ENCODE measurements at regions not wholly inside any gene's neighbourhood (a gene's known extent, or its start where the extent isn't known, plus 50 kb on each side); places are given as distances from the start of the nearest gene placed in this dataset.

DNA sequence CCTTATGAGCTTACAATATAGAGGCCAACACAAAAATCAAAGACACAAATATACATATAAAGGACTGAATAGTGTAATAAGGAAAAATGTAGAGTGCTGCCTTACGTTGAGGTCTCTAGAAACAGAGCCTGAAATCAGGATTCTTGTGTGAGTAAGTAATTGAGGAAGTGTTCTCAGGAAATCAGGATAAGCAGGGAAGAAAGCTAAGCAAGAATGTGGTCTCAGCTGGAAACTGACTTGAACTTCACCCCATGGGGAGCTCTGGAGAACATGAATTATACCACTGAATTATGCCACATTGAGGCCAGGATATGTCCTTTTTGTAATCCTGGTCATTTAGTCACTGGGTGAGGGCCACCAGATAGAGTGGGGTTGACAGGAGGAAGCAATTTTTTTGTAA, 191.9 kb downstream of the ETV1 start:
- H3K4me2 ChIP-seq (ENCODE audit: insufficient read depth, low read length): no peak overlapping the region
- no peaks in the 10 kb centered on the region for H3K27me3 ChIP-seq (ENCODE audit: insufficient read depth, low read length)
- no peaks in the 10 kb centered on the region for H3K36me3 ChIP-seq (ENCODE audit: insufficient read depth, low read length)
- peak; percentile 5 for DNase-seq (ENCODE audit: insufficient read length, low spot score, missing footprints)
- H3K79me2 ChIP-seq (ENCODE audit: insufficient read depth, low read length): no peaks in the 10 kb centered on the region
- H4K20me1 ChIP-seq (ENCODE audit: insufficient read depth, low read length): no peaks in the 10 kb centered on the region
- H3K4me1 ChIP-seq (ENCODE audit: insufficient read depth, low read length): peaks cover 18% of the 10 kb centered on the region
- H2AFZ ChIP-seq (ENCODE audit: low read length): no peak overlapping the region
- H3K4me3 ChIP-seq (ENCODE audit: insufficient read depth, low read length): no peak overlapping the region
- H3K27ac ChIP-seq (ENCODE audit: low read depth, low read length): no peak overlapping the region
- TF ChIP-seq CTCF (IDR thresholded peaks at IDR 0.05; ENCODE audit: extremely low read depth, low read depth, low read length): no peak
- H3K9me3 ChIP-seq (ENCODE audit: low read depth, low read length): no peaks in the 10 kb centered on the region

- peak overlapping the region; percentile 15 for H3K4me2 ChIP-seq (ENCODE audit: insufficient read depth, low read length)
- peak overlapping the region; percentile 31 for H2AFZ ChIP-seq (ENCODE audit: low read length)
- no peak for TF ChIP-seq CTCF (IDR thresholded peaks at IDR 0.05; ENCODE audit: extremely low read depth, low read depth, low read length)
- no peak for DNase-seq (ENCODE audit: insufficient read length, low spot score, missing footprints)
- no peaks in the 10 kb centered on the region for H3K79me2 ChIP-seq (ENCODE audit: insufficient read depth, low read length)
- H4K20me1 ChIP-seq (ENCODE audit: insufficient read depth, low read length): no peaks in the 10 kb centered on the region
- H3K27me3 ChIP-seq (ENCODE audit: insufficient read depth, low read length): no peaks in the 10 kb centered on the region
- H3K9me3 ChIP-seq (ENCODE audit: low read depth, low read length): no peaks in the 10 kb centered on the region
- H3K36me3 ChIP-seq (ENCODE audit: insufficient read depth, low read length): no peaks in the 10 kb centered on the region
- H3K4me1 ChIP-seq (ENCODE audit: insufficient read depth, low read length): peaks cover 12% of the 10 kb centered on the region
- H3K4me3 ChIP-seq (ENCODE audit: insufficient read depth, low read length): no peak overlapping the region
- H3K27ac ChIP-seq (ENCODE audit: low read depth, low read length): peak overlapping the region; percentile 85
Observed at GRCh38 chr7:13800694-13801448, 188.6 kb downstream of the ETV1 start.

DNA sequence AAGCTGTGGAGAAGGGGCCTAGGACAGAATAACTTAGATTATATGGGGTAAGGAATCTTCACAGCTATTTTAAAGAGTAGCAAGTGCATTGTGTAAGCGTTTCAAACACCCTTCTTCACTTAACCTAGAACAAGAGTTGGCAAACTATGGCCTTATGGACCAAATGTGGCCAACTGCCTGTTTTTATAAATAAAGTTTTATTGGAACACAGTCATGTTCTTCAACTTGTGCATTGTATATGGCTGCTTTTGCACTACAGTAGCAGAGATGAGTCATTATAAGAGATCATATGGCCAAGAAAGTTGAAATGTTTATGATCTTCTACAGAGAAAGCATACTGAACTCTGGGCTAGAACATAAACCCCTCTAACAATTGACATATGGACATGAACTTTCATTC, 187.8 kb downstream of the ETV1 start:
- H3K9me3 ChIP-seq (ENCODE audit: low read depth, low read length): no peaks in the 10 kb centered on the region
- H3K4me3 ChIP-seq (ENCODE audit: insufficient read depth, low read length): no peak overlapping the region
- TF ChIP-seq CTCF (IDR thresholded peaks at IDR 0.05; ENCODE audit: extremely low read depth, low read depth, low read length): no peak
- no peaks in the 10 kb centered on the region for H3K79me2 ChIP-seq (ENCODE audit: insufficient read depth, low read length)
- no peak overlapping the region for H3K4me2 ChIP-seq (ENCODE audit: insufficient read depth, low read length)
- peak overlapping the region; percentile 85 for H3K27ac ChIP-seq (ENCODE audit: low read depth, low read length)
- peak overlapping the region; percentile 23 for H2AFZ ChIP-seq (ENCODE audit: low read length)
- H3K4me1 ChIP-seq (ENCODE audit: insufficient read depth, low read length): peaks cover 12% of the 10 kb centered on the region
- no peak for DNase-seq (ENCODE audit: insufficient read length, low spot score, missing footprints)
- H4K20me1 ChIP-seq (ENCODE audit: insufficient read depth, low read length): no peaks in the 10 kb centered on the region
- H3K36me3 ChIP-seq (ENCODE audit: insufficient read depth, low read length): no peaks in the 10 kb centered on the region
- H3K27me3 ChIP-seq (ENCODE audit: insufficient read depth, low read length): no peaks in the 10 kb centered on the region

- H3K36me3 ChIP-seq (ENCODE audit: insufficient read depth, low read length): no peaks in the 10 kb centered on the region
- TF ChIP-seq CTCF (IDR thresholded peaks at IDR 0.05; ENCODE audit: extremely low read depth, low read depth, low read length): no peak
- DNase-seq (ENCODE audit: insufficient read length, low spot score, missing footprints): no peak
- no peak overlapping the region for H2AFZ ChIP-seq (ENCODE audit: low read length)
- no peaks in the 10 kb centered on the region for H3K79me2 ChIP-seq (ENCODE audit: insufficient read depth, low read length)
- no peaks in the 10 kb centered on the region for H3K27me3 ChIP-seq (ENCODE audit: insufficient read depth, low read length)
- H3K9me3 ChIP-seq (ENCODE audit: low read depth, low read length): no peaks in the 10 kb centered on the region
- H3K27ac ChIP-seq (ENCODE audit: low read depth, low read length): no peak overlapping the region
- peaks cover 12% of the 10 kb centered on the region for H3K4me1 ChIP-seq (ENCODE audit: insufficient read depth, low read length)
- H3K4me2 ChIP-seq (ENCODE audit: insufficient read depth, low read length): no peak overlapping the region
- no peaks in the 10 kb centered on the region for H4K20me1 ChIP-seq (ENCODE audit: insufficient read depth, low read length)
- H3K4me3 ChIP-seq (ENCODE audit: insufficient read depth, low read length): no peak overlapping the region
Observed at GRCh38 chr7:13802651-13803050, 186.8 kb downstream of the ETV1 start.
